ENCODE measurements at regions not wholly inside any gene's neighbourhood (a gene's known extent, or its start where the extent isn't known, plus 50 kb on each side); places are given as distances from the start of the nearest gene placed in this dataset.

- no peaks in the 10 kb centered on the region for H3K9me3 ChIP-seq
- intact Hi-C loops (cut with DNase I) = no loop called here
- WGBS, 3 donors = 65 to 82% (median 69%) methylated on average over 1 of the region's 1 CpG
Observed at GRCh38 chr2:57899898-57900297, 146.7 kb upstream of the VRK2 start.

GRCh38 chr2:57902578-57902977, 144.0 kb upstream of the VRK2 start:
- no peaks in the 10 kb centered on the region for H3K36me3 ChIP-seq
- no peak overlapping the region for H3K27ac ChIP-seq
- no peaks in the 10 kb centered on the region for H3K9me3 ChIP-seq
- no peak for DNase-seq
- no peak overlapping the region for H3K4me3 ChIP-seq
- WGBS, 3 donors = 85 to 88% (median 86%) methylated on average over 6 of the region's 6 CpGs
- no peak for TF ChIP-seq POLR2A (IDR thresholded peaks at IDR 0.05)
- no peak for TF ChIP-seq EP300 (IDR thresholded peaks at IDR 0.05)
- TF ChIP-seq CTCF (IDR thresholded peaks at IDR 0.05) = no peak
- no peaks in the 10 kb centered on the region for H3K27me3 ChIP-seq
- intact Hi-C loops (cut with DNase I) = no loop called here
- H3K4me1 ChIP-seq (ENCODE audit: insufficient read depth) = no peaks in the 10 kb centered on the region

More at GRCh38 chr2:57899898-57900297, 146.7 kb upstream of the VRK2 start:
- no peak for TF ChIP-seq CTCF (IDR thresholded peaks at IDR 0.05)
- TF ChIP-seq POLR2A (IDR thresholded peaks at IDR 0.05) = no peak
- TF ChIP-seq EP300 (IDR thresholded peaks at IDR 0.05) = no peak
- Histone ChIP-seq H3K4me3 (no peak overlapping the region), H3K27ac (no peak overlapping the region), H3K27me3 (no peaks in the 10 kb centered on the region), H3K4me1 (ENCODE audit: insufficient read depth) (no peaks in the 10 kb centered on the region), H3K36me3 (no peaks in the 10 kb centered on the region)
- no peak for DNase-seq

GRCh38 chr2:57906152-57906732, 140.4 kb upstream of the VRK2 start:
- WGBS, 3 donors = 17 to 21% (median 20%) methylated on average over 5 of the region's 5 CpGs
- DNase-seq = no peak
- H3K36me3 ChIP-seq = no peaks in the 10 kb centered on the region
- no peaks in the 10 kb centered on the region for H3K4me1 ChIP-seq (ENCODE audit: insufficient read depth)
- TF ChIP-seq CTCF (IDR thresholded peaks at IDR 0.05) (peak in 2 of 3 donors; percentile 43 to 46), EP300 (IDR thresholded peaks at IDR 0.05) (no peak)
- intact Hi-C loops (cut with DNase I) = no loop called here
- H3K9me3 ChIP-seq = no peaks in the 10 kb centered on the region
- H3K27ac ChIP-seq = no peak overlapping the region
- no peaks in the 10 kb centered on the region for H3K27me3 ChIP-seq
- H3K4me3 ChIP-seq = no peak overlapping the region

DNA sequence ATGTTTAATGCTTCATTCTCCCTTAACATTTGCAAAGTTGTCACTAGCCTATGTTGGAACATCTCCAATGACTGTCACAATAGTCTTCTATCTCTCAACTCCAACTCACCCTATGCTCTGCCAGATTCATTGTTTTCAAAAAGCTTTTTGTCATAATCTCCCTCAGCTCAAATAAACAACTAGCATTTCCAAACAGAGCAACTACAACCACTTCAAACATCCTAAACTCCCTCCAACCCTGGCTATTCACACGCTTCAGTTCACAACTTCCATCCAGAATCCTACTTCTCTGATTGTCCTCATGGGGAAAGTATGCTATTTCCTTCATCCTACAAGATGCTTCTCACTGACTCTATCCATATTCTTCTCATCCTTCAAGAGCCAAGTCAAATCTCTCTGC, 139.2 kb upstream of the VRK2 start:
- no peaks in the 10 kb centered on the region for H3K4me1 ChIP-seq (ENCODE audit: insufficient read depth)
- TF ChIP-seq EP300 (IDR thresholded peaks at IDR 0.05) = no peak
- no peak for TF ChIP-seq POLR2A (IDR thresholded peaks at IDR 0.05)
- TF ChIP-seq CTCF (IDR thresholded peaks at IDR 0.05) = no peak
- 86 to 98% (median 91%) methylated on average over 1 of the region's 1 CpG for WGBS, 3 donors
- DNase-seq = no peak
- H3K27me3 ChIP-seq = no peaks in the 10 kb centered on the region
- no peaks in the 10 kb centered on the region for H3K36me3 ChIP-seq
- intact Hi-C loops (cut with DNase I) = no loop called here
- H3K9me3 ChIP-seq = no peaks in the 10 kb centered on the region
- no peak overlapping the region for H3K4me3 ChIP-seq
- no peak overlapping the region for H3K27ac ChIP-seq

All from ovary (tissue), 7 donors.